ENCODE measurements at regions not wholly inside any gene's neighbourhood (a gene's known extent, or its start where the extent isn't known, plus 50 kb on each side); places are given as distances from the start of the nearest gene placed in this dataset.

- no peak for DNase-seq
Measured at GRCh38 chr6:2414885-2415547, 169.6 kb upstream of the GMDS start.

- DNase-seq = no peak
Measured at GRCh38 chr6:2412731-2413130, 167.3 kb upstream of the GMDS start.

- DNase-seq = no peak
Measured at GRCh38 chr6:2410656-2411380, 165.4 kb upstream of the GMDS start.

- DNase-seq = no peak
Measured at GRCh38 chr6:2407525-2407924, 162.1 kb upstream of the GMDS start.

- no peak for DNase-seq
Measured at GRCh38 chr6:2404211-2404929, 159.0 kb upstream of the GMDS start.

- no peak for DNase-seq
Measured at GRCh38 chr6:2403546-2403945, 158.1 kb upstream of the GMDS start.

GRCh38 chr6:2396846-2397630 is 151.6 kb upstream of the GMDS start:
- DNase-seq = peak; percentile 45

- no peak for DNase-seq
Measured at GRCh38 chr6:2396042-2396657, 150.7 kb upstream of the GMDS start.

GRCh38 chr6:2388554-2389324 is 143.3 kb upstream of the GMDS start:
- no peak for DNase-seq

- no peak for DNase-seq
Measured at GRCh38 chr6:2387445-2387844, 142.0 kb upstream of the GMDS start.

GRCh38 chr6:2385471-2385983 is 140.1 kb upstream of the GMDS start:
- DNase-seq = no peak

GRCh38 chr6:2384528-2384927 is 139.1 kb upstream of the GMDS start:
- no peak for DNase-seq

GRCh38 chr6:2381872-2382661 is 136.7 kb upstream of the GMDS start:
- no peak for DNase-seq

GRCh38 chr6:2378891-2379652 is 133.7 kb upstream of the GMDS start:
- DNase-seq = no peak

- no peak for DNase-seq
Measured at GRCh38 chr6:2378046-2378657, 132.7 kb upstream of the GMDS start.

- no peak for DNase-seq
Measured at GRCh38 chr6:2376429-2377355, 131.3 kb upstream of the GMDS start.

- no peak for DNase-seq
Measured at GRCh38 chr6:2375443-2375842, 130.0 kb upstream of the GMDS start.

- DNase-seq = no peak
Measured at GRCh38 chr6:2369606-2370005, 124.2 kb upstream of the GMDS start.

All from eye (tissue), 1 donor.